ENCODE measurements at regions not wholly inside any gene's neighbourhood (a gene's known extent, or its start where the extent isn't known, plus 50 kb on each side); places are given as distances from the start of the nearest gene placed in this dataset.

DNA sequence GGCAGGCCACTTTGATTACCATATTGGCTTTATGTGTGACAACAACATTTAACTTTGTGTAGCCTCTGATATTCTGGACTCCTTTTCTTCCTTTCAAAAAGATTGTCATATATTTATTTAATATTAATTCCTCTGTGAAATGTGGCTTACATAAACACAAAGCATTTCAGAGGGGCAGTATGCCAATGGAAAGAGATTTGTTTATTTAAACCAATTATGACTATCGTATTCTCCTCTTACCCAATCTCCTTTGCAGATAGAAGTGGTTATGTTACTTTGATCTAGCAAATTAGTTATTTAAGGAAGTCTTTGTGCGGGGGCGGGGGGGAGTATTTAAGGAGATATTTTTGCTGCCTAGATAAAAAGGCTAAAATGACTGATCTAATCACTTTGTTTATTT lies 573.7 kb upstream of the KIF2B start:
- ChIA-PET CTCF (no interaction called here), POLR2A (no interaction called here)
- Histone ChIP-seq H3K4me2 (no peak overlapping the region), H3K4me1 (no peaks in the 10 kb centered on the region), H3K4me3 (no peak overlapping the region), H3K9me3 (peaks cover 11% of the 10 kb centered on the region; the same call in 2 of the 3 replicates), H3K27ac (no peak overlapping the region)
- no peak for TF ChIP-seq PHF8 (IDR thresholded peaks at IDR 0.05; ENCODE audit: borderline replicate concordance, low read depth)
- TF ChIP-seq, protein P1, sequence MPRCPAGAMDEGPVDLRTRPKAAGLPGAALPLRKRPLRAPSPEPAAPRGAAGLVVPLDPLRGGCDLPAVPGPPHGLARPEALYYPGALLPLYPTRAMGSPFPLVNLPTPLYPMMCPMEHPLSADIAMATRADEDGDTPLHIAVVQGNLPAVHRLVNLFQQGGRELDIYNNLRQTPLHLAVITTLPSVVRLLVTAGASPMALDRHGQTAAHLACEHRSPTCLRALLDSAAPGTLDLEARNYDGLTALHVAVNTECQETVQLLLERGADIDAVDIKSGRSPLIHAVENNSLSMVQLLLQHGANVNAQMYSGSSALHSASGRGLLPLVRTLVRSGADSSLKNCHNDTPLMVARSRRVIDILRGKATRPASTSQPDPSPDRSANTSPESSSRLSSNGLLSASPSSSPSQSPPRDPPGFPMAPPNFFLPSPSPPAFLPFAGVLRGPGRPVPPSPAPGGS (IDR thresholded peaks at IDR 0.05): no peak
- TF ChIP-seq, protein P2, sequence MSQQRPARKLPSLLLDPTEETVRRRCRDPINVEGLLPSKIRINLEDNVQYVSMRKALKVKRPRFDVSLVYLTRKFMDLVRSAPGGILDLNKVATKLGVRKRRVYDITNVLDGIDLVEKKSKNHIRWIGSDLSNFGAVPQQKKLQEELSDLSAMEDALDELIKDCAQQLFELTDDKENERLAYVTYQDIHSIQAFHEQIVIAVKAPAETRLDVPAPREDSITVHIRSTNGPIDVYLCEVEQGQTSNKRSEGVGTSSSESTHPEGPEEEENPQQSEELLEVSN (IDR thresholded peaks at IDR 0.05; ENCODE audit: borderline replicate concordance, low read depth): no peak
- TF ChIP-seq, protein P3, sequence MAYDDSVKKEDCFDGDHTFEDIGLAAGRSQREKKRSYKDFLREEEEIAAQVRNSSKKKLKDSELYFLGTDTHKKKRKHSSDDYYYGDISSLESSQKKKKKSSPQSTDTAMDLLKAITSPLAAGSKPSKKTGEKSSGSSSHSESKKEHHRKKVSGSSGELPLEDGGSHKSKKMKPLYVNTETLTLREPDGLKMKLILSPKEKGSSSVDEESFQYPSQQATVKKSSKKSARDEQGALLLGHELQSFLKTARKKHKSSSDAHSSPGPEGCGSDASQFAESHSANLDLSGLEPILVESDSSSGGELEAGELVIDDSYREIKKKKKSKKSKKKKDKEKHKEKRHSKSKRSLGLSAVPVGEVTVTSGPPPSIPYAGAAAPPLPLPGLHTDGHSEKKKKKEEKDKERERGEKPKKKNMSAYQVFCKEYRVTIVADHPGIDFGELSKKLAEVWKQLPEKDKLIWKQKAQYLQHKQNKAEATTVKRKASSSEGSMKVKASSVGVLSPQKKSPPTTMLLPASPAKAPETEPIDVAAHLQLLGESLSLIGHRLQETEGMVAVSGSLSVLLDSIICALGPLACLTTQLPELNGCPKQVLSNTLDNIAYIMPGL (CRISPR knock-in tag; IDR thresholded peaks at IDR 0.05; ENCODE audit: borderline replicate concordance): no peak
- TF ChIP-seq HDAC2 (IDR thresholded peaks at IDR 0.05): no peak
- TF ChIP-seq ESRRA (IDR thresholded peaks at IDR 0.05; ENCODE audit: borderline replicate concordance, low read length): no peak
- TF ChIP-seq RCOR1 (IDR thresholded peaks at IDR 0.05; ENCODE audit: low read depth, low read length): no peak
- no peak for TF ChIP-seq KDM1A (IDR thresholded peaks at IDR 0.05; ENCODE audit: low read depth)
- TF ChIP-seq, protein P4, sequence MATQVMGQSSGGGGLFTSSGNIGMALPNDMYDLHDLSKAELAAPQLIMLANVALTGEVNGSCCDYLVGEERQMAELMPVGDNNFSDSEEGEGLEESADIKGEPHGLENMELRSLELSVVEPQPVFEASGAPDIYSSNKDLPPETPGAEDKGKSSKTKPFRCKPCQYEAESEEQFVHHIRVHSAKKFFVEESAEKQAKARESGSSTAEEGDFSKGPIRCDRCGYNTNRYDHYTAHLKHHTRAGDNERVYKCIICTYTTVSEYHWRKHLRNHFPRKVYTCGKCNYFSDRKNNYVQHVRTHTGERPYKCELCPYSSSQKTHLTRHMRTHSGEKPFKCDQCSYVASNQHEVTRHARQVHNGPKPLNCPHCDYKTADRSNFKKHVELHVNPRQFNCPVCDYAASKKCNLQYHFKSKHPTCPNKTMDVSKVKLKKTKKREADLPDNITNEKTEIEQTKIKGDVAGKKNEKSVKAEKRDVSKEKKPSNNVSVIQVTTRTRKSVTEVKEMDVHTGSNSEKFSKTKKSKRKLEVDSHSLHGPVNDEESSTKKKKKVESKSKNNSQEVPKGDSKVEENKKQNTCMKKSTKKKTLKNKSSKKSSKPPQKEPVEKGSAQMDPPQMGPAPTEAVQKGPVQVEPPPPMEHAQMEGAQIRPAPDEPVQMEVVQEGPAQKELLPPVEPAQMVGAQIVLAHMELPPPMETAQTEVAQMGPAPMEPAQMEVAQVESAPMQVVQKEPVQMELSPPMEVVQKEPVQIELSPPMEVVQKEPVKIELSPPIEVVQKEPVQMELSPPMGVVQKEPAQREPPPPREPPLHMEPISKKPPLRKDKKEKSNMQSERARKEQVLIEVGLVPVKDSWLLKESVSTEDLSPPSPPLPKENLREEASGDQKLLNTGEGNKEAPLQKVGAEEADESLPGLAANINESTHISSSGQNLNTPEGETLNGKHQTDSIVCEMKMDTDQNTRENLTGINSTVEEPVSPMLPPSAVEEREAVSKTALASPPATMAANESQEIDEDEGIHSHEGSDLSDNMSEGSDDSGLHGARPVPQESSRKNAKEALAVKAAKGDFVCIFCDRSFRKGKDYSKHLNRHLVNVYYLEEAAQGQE (IDR thresholded peaks at IDR 0.05): no peak
- no peak for TF ChIP-seq RNF2 (IDR thresholded peaks at IDR 0.05; ENCODE audit: borderline replicate concordance, low read depth)
- TF ChIP-seq CBX8 (IDR thresholded peaks at IDR 0.05): no peak
- no peak for TF ChIP-seq HOXB5 (CRISPR knock-in tag; IDR thresholded peaks at IDR 0.05)
- TF ChIP-seq, protein P5, sequence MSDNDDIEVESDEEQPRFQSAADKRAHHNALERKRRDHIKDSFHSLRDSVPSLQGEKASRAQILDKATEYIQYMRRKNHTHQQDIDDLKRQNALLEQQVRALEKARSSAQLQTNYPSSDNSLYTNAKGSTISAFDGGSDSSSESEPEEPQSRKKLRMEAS (IDR thresholded peaks at IDR 0.05): no peak
- no peak for TF ChIP-seq SMC3 (IDR thresholded peaks at IDR 0.05)
- no peak for DNase-seq (ENCODE audit: low read depth in 1 of 2, low spot score in 1 of 2)
- FAIRE-seq: no peak
- 5% methylated on average over 3 of the region's 3 CpGs for WGBS (ENCODE audit: missing lambda C conversion rate)
- no peak for ATAC-seq

DNA sequence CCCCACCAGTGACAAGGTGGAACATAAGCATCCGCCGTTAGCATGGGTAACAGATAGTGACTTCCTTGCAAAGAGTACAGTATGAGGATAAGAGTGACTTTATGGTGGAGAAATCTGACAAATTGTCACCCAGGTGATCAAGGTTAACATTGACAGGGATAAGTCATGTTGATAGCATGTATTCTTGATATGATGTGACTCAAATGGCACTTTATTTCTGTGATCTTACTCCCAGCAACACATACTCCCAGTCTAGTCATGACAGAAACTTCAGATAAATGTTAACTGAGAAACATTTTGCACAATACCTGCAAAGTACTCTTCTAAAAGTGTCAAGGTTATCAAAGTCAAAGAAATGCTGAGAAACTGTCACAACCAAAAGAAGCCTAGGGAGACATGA lies 588.6 kb upstream of the KIF2B start:
- Histone ChIP-seq H3K4me1 (no peaks in the 10 kb centered on the region), H3K27ac (no peak overlapping the region), H3K4me3 (no peak overlapping the region), H3K4me2 (no peak overlapping the region), H3K9me3 (0 out of 3 replicates have a peak, but pooled peaks cover 3% of the 10 kb centered on the region)
- POLR2A ChIA-PET: no interaction called here
- 44% methylated on average over 2 of the region's 2 CpGs for WGBS (ENCODE audit: missing lambda C conversion rate)
- no peak for DNase-seq (ENCODE audit: low read depth in 1 of 2, low spot score in 1 of 2)
- FAIRE-seq: no peak
- no peak for ATAC-seq
- TF ChIP-seq NFE2L2 (conservative IDR thresholded peaks at IDR 0.05; ENCODE audit: low read length) (no peak), RCOR1 (IDR thresholded peaks at IDR 0.05; ENCODE audit: low read depth, low read length) (no peak), KDM1A (IDR thresholded peaks at IDR 0.05; ENCODE audit: low read depth) (no peak), HOXB5 (CRISPR knock-in tag; IDR thresholded peaks at IDR 0.05) (no peak), RARB (CRISPR knock-in tag; IDR thresholded peaks at IDR 0.05) (no peak), PHF8 (IDR thresholded peaks at IDR 0.05; ENCODE audit: borderline replicate concordance, low read depth) (no peak), ESRRA (IDR thresholded peaks at IDR 0.05; ENCODE audit: borderline replicate concordance, low read length) (no peak), RFX5 (IDR thresholded peaks at IDR 0.05) (no peak), KDM5A (IDR thresholded peaks at IDR 0.05) (no peak)
- TF ChIP-seq, protein P1 (IDR thresholded peaks at IDR 0.05): no peak
- CTCF ChIA-PET: no interaction called here

All from A549 (cell line).